Upper lobe of right lung (tissue), 1 donor: ENCODE measurements at regions not wholly inside any gene's neighbourhood (a gene's known extent, or its start where the extent isn't known, plus 50 kb on each side); places are given as distances from the start of the nearest gene placed in this dataset.

Experiments used
- ATAC-seq: fragments of 200-7000 bp; cut with Tn5 transposase; one replicate; pipeline ENCODE4 v1.9.1; 2020; ENCODE audit warnings: mild to moderate bottlenecking, moderate library complexity
- DNase-seq: peaks from one replicate; pipeline ENCODE4 v3.0.0-alpha.2; 2020
- H3K27ac ChIP-seq: fragments of 200-600 bp; one replicate; pipeline ENCODE4 v1.8.0; 2022
- H3K27me3 ChIP-seq: fragments of 200-600 bp; one replicate; pipeline ENCODE4 v1.8.0; 2022; ENCODE audit warnings: mild to moderate bottlenecking
- H3K36me3 ChIP-seq: fragments of 200-600 bp; one replicate; pipeline ENCODE4 v1.8.0; 2022
- H3K4me1 ChIP-seq: fragments of 200-600 bp; one replicate; pipeline ENCODE4 v1.8.0; 2022
- H3K4me3 ChIP-seq: fragments of 200-600 bp; one replicate; pipeline ENCODE4 v1.8.0; 2022; ENCODE audit warnings: mild to moderate bottlenecking
- H3K9me3 ChIP-seq: fragments of 200-600 bp; one replicate; pipeline ENCODE4 v1.8.0; 2022
- CTCF ChIP-seq: fragments of 200-600 bp; IDR thresholded peaks from one replicate; pipeline ENCODE4 v1.8.0; 2022; ENCODE audit warnings: antibody characterized with exemption
- intact Hi-C: fragments of 100-400 bp; cut with DNase I; formaldehyde crosslinking; loops from one replicate; pipeline ENCODE4 v1.11.0; 2022
- donor health status: DM: no; HTN: yes; CAD: no; lungs with severe emphysema.

- DNase-seq: no peak
- peak; percentile 15 for ATAC-seq
- intact Hi-C loops: no loop called here
- H3K4me3 ChIP-seq: no peak overlapping the region
- H3K4me1 ChIP-seq: no peaks in the 10 kb centered on the region
- TF ChIP-seq CTCF: no peak
- H3K27me3 ChIP-seq: no peaks in the 10 kb centered on the region
- no peaks in the 10 kb centered on the region for H3K9me3 ChIP-seq
- no peak overlapping the region for H3K27ac ChIP-seq
- no peaks in the 10 kb centered on the region for H3K36me3 ChIP-seq
Measured at GRCh38 chr3:10627884-10628572, 122.6 kb upstream of the ATP2B2 start.

GRCh38 chr3:10628891-10629670 is 123.7 kb upstream of the ATP2B2 start:
- H3K36me3 ChIP-seq: no peaks in the 10 kb centered on the region
- intact Hi-C loops: no loop called here
- DNase-seq (no peak), ATAC-seq (no peak)
- no peak for TF ChIP-seq CTCF
- H3K9me3 ChIP-seq: no peaks in the 10 kb centered on the region
- no peaks in the 10 kb centered on the region for H3K4me1 ChIP-seq
- no peak overlapping the region for H3K4me3 ChIP-seq
- no peaks in the 10 kb centered on the region for H3K27me3 ChIP-seq
- H3K27ac ChIP-seq: no peak overlapping the region

- no peaks in the 10 kb centered on the region for H3K36me3 ChIP-seq
- no peaks in the 10 kb centered on the region for H3K27me3 ChIP-seq
- intact Hi-C loops: no loop called here
- no peaks in the 10 kb centered on the region for H3K4me1 ChIP-seq
- TF ChIP-seq CTCF: no peak
- no peaks in the 10 kb centered on the region for H3K9me3 ChIP-seq
- DNase-seq (no peak), ATAC-seq (no peak)
- H3K4me3 ChIP-seq: no peak overlapping the region
- H3K27ac ChIP-seq: no peak overlapping the region
Measured at GRCh38 chr3:10629671-10630040, 124.3 kb upstream of the ATP2B2 start.

- no peak overlapping the region for H3K4me3 ChIP-seq
- no peaks in the 10 kb centered on the region for H3K4me1 ChIP-seq
- no peaks in the 10 kb centered on the region for H3K27me3 ChIP-seq
- H3K27ac ChIP-seq: no peak overlapping the region
- intact Hi-C loops: no loop called here
- ATAC-seq (no peak), DNase-seq (no peak)
- H3K36me3 ChIP-seq: no peaks in the 10 kb centered on the region
- no peak for TF ChIP-seq CTCF
- H3K9me3 ChIP-seq: no peaks in the 10 kb centered on the region
Measured at GRCh38 chr3:10631224-10631623, 125.8 kb upstream of the ATP2B2 start.

GRCh38 chr3:10632125-10632524 is 126.7 kb upstream of the ATP2B2 start:
- no peaks in the 10 kb centered on the region for H3K4me1 ChIP-seq
- intact Hi-C loops: no loop called here
- no peaks in the 10 kb centered on the region for H3K36me3 ChIP-seq
- H3K27me3 ChIP-seq: no peaks in the 10 kb centered on the region
- TF ChIP-seq CTCF: no peak
- peaks cover under 1% of the 10 kb centered on the region for H3K9me3 ChIP-seq
- no peak for DNase-seq
- no peak overlapping the region for H3K27ac ChIP-seq
- no peak overlapping the region for H3K4me3 ChIP-seq
- no peak for ATAC-seq
